ENCODE measurements at regions not wholly inside any gene's neighbourhood (a gene's known extent, or its start where the extent isn't known, plus 50 kb on each side); places are given as distances from the start of the nearest gene placed in this dataset.
A peak's percentile ranks its signal among the peaks of the same experiment; 100 is the strongest.

GRCh38 chr14:104435147-104436046, 144.2 kb upstream of the C14orf180 start:
- no peak overlapping the region for H3K9ac ChIP-seq (ENCODE audit: insufficient read depth in 1 of 2, low read depth in 2 of 2, low read length in 2 of 2)
- DNase-seq (ENCODE audit: extremely low read depth in 1 of 4, low spot score in 3 of 4): peak in 1 of 4 experiments; percentile 1
- no peaks in the 10 kb centered on the region for H3K79me2 ChIP-seq (ENCODE audit: control insufficient read depth, insufficient read depth, low read length)
- H2AFZ ChIP-seq (ENCODE audit: low read depth, low read length): no peak overlapping the region
- no peaks in the 10 kb centered on the region for H4K20me1 ChIP-seq (replicated peaks; ENCODE audit: control insufficient read depth, insufficient read depth, low read length)
- no peak for ATAC-seq
- H3K4me1 ChIP-seq (replicated peaks in 1 of 2; ENCODE audit: control insufficient read depth in 2 of 2, insufficient read depth in 2 of 2, low read length in 2 of 2): peaks cover 0 to 5% of the 10 kb centered on the region in 2 experiments; a peak in 1 of 5 replicates
- H3K27ac ChIP-seq (ENCODE audit: extremely low read depth, low read depth, low read length): no peak overlapping the region
- ChIA-PET POLR2A (no interaction called here), CTCF (ENCODE audit: low intra/inter-chr PET ratio) (no interaction called here)
- no peak for FAIRE-seq
- H3K4me3 ChIP-seq: no peak overlapping the region
- no peaks in the 10 kb centered on the region for H3K36me3 ChIP-seq (ENCODE audit: control insufficient read depth, insufficient read depth, low read length)
- intact Hi-C loops (cut with micrococcal nuclease): no loop called here
- BruUV-seq (replicated peaks): no TSS peak
- H3K4me2 ChIP-seq (ENCODE audit: insufficient read depth, low read length): no peak overlapping the region
- no peaks in the 10 kb centered on the region for H3K9me3 ChIP-seq (replicated peaks; ENCODE audit: control insufficient read depth, insufficient read depth, low read depth, low read length)
- 1% methylated on average over 13 of the region's 20 CpGs for WGBS (ENCODE audit: insufficient coverage, low coverage, missing lambda C conversion rate)
- TF ChIP-seq MYNN (IDR thresholded peaks at IDR 0.05): no peak
- no peak for TF ChIP-seq MYNN (CRISPR knock-in tag; IDR thresholded peaks at IDR 0.05)
- no peak for TF ChIP-seq SP2 (IDR thresholded peaks at IDR 0.05; ENCODE audit: extremely low read depth, low read depth, low read length, poor library complexity, severe bottlenecking)
- no peak for TF ChIP-seq SAFB (IDR thresholded peaks at IDR 0.05; ENCODE audit: borderline replicate concordance, low read depth, low read length)
- TF ChIP-seq MCM2 (IDR thresholded peaks at IDR 0.05; ENCODE audit: low read depth): no peak
- TF ChIP-seq C11orf30 (IDR thresholded peaks at IDR 0.05; ENCODE audit: low read depth): no peak
- no peak for TF ChIP-seq NCOA2 (IDR thresholded peaks at IDR 0.05; ENCODE audit: partially characterized antibody in 2 of 2)
- no peak for TF ChIP-seq RERE (CRISPR knock-in tag; IDR thresholded peaks at IDR 0.05; ENCODE audit: borderline replicate concordance)
- no peak for TF ChIP-seq FUS (optimal IDR thresholded peaks at IDR 0.05; ENCODE audit: low read depth, low read length)
- TF ChIP-seq NFE2L1 (tag; IDR thresholded peaks at IDR 0.05; ENCODE audit: borderline replicate concordance, low read depth): no peak
- TF ChIP-seq ZBTB17 (CRISPR knock-in tag; IDR thresholded peaks at IDR 0.05): no peak
- TF ChIP-seq EGR1 (conservative IDR thresholded peaks at IDR 0.05): no peak
- TF ChIP-seq TBL1XR1 (IDR thresholded peaks at IDR 0.05; ENCODE audit: low read length in 2 of 2): no peak
- H3K27me3 ChIP-seq (ENCODE audit: control insufficient read depth in 2 of 2, insufficient read depth in 2 of 2, low read length in 2 of 2): no peaks in the 10 kb centered on the region; a peak in 1 of 5 replicates
- H3K9me1 ChIP-seq (ENCODE audit: control insufficient read depth, insufficient read depth, low read length): no peaks in the 10 kb centered on the region
- in situ Hi-C loops (cut with MboI): no loop called here

All from K562 (cell line).